ENCODE measurements at regions not wholly inside any gene's neighbourhood (a gene's known extent, or its start where the extent isn't known, plus 50 kb on each side); places are given as distances from the start of the nearest gene placed in this dataset.

- Histone ChIP-seq H3K27ac (ENCODE audit: low read depth, low read length) (no peak overlapping the region), H3K4me3 (ENCODE audit: low read depth, low read length) (no peak overlapping the region), H3K27me3 (ENCODE audit: control insufficient read depth, insufficient read depth, low read length) (peaks cover 10% of the 10 kb centered on the region), H3K9me3 (ENCODE audit: control insufficient read depth, insufficient read depth, low read length) (no peaks in the 10 kb centered on the region)
- POLR2A ChIA-PET = no interaction called here
- CTCF ChIA-PET = interaction anchor here (1.1 kb wide), 1 partner anchor 465 kb away, joined by 3 read pairs; no protein-coding TSS in a partner anchor
- DNase-seq (ENCODE audit: low read depth, low spot score) = no peak
- TF ChIP-seq, protein P1, sequence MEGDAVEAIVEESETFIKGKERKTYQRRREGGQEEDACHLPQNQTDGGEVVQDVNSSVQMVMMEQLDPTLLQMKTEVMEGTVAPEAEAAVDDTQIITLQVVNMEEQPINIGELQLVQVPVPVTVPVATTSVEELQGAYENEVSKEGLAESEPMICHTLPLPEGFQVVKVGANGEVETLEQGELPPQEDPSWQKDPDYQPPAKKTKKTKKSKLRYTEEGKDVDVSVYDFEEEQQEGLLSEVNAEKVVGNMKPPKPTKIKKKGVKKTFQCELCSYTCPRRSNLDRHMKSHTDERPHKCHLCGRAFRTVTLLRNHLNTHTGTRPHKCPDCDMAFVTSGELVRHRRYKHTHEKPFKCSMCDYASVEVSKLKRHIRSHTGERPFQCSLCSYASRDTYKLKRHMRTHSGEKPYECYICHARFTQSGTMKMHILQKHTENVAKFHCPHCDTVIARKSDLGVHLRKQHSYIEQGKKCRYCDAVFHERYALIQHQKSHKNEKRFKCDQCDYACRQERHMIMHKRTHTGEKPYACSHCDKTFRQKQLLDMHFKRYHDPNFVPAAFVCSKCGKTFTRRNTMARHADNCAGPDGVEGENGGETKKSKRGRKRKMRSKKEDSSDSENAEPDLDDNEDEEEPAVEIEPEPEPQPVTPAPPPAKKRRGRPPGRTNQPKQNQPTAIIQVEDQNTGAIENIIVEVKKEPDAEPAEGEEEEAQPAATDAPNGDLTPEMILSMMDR (IDR thresholded peaks at IDR 0.05; ENCODE audit: low read depth, low read length) = no peak
These were observed 136.7 kb upstream of the RPL34 start for GRCh38 chr4:108483650-108484049.

DNA sequence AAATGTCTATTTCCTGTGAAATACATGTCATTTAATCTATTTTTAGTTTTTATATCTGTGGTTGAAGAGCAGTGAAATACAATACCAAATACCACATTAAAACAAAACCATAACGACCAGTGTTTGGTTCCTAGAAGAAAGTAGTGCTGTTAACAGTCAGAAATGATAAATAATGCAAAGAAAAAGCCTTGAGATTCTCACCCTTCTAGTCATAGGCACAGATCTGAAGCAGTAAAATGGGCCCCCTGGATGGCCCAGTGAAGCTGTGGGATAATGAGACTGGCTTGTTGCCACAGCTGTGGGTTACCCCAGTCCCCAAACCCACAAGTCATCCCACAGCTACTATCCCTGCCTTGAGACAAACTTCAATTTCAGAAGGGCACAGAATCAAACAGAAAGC is 137.3 kb upstream of the RPL34 start:
- TF ChIP-seq, protein P1 (IDR thresholded peaks at IDR 0.05; ENCODE audit: low read depth, low read length) = no peak
- ChIA-PET CTCF (no interaction called here), POLR2A (no interaction called here)
- H3K27me3 ChIP-seq (ENCODE audit: control insufficient read depth, insufficient read depth, low read length) = peaks cover 10% of the 10 kb centered on the region
- H3K27ac ChIP-seq (ENCODE audit: low read depth, low read length) = no peak overlapping the region
- DNase-seq (ENCODE audit: low read depth, low spot score) = no peak
- no peak overlapping the region for H3K4me3 ChIP-seq (ENCODE audit: low read depth, low read length)
- H3K9me3 ChIP-seq (ENCODE audit: control insufficient read depth, insufficient read depth, low read length) = no peaks in the 10 kb centered on the region

GRCh38 chr4:108480881-108481280 is 139.5 kb upstream of the RPL34 start:
- ChIA-PET POLR2A (no interaction called here), CTCF (no interaction called here)
- no peak overlapping the region for H3K27ac ChIP-seq (ENCODE audit: low read depth, low read length)
- H3K27me3 ChIP-seq (ENCODE audit: control insufficient read depth, insufficient read depth, low read length) = peaks cover 10% of the 10 kb centered on the region
- H3K9me3 ChIP-seq (ENCODE audit: control insufficient read depth, insufficient read depth, low read length) = no peaks in the 10 kb centered on the region
- TF ChIP-seq, protein P1 (IDR thresholded peaks at IDR 0.05; ENCODE audit: low read depth, low read length) = no peak
- no peak for DNase-seq (ENCODE audit: low read depth, low spot score)
- no peak overlapping the region for H3K4me3 ChIP-seq (ENCODE audit: low read depth, low read length)

GRCh38 chr4:108477527-108478108 is 142.8 kb upstream of the RPL34 start:
- ChIA-PET POLR2A (no interaction called here), CTCF (interaction anchor here (0.9 kb wide), 1 partner anchor 9 kb away, joined by 3 read pairs; no protein-coding TSS in a partner anchor)
- H3K4me3 ChIP-seq (ENCODE audit: low read depth, low read length) = no peak overlapping the region
- TF ChIP-seq, protein P1 (IDR thresholded peaks at IDR 0.05; ENCODE audit: low read depth, low read length) = no peak
- no peak overlapping the region for H3K27ac ChIP-seq (ENCODE audit: low read depth, low read length)
- H3K9me3 ChIP-seq (ENCODE audit: control insufficient read depth, insufficient read depth, low read length) = no peaks in the 10 kb centered on the region
- DNase-seq (ENCODE audit: low read depth, low spot score) = no peak
- peaks cover 7% of the 10 kb centered on the region for H3K27me3 ChIP-seq (ENCODE audit: control insufficient read depth, insufficient read depth, low read length)

GRCh38 chr4:108473163-108473720 is 147.1 kb upstream of the RPL34 start:
- TF ChIP-seq, protein P1 (IDR thresholded peaks at IDR 0.05; ENCODE audit: low read depth, low read length) = no peak; the same call in 1 of the 2 replicates

More at GRCh38 chr4:108473163-108473720, 147.1 kb upstream of the RPL34 start:
- no peaks in the 10 kb centered on the region for H3K9me3 ChIP-seq (ENCODE audit: control insufficient read depth, insufficient read depth, low read length)
- H3K27ac ChIP-seq (ENCODE audit: low read depth, low read length) = no peak overlapping the region
- no peaks in the 10 kb centered on the region for H3K27me3 ChIP-seq (ENCODE audit: control insufficient read depth, insufficient read depth, low read length)
- CTCF ChIA-PET = no interaction called here
- POLR2A ChIA-PET = no interaction called here
- DNase-seq (ENCODE audit: low read depth, low spot score) = no peak
- no peak overlapping the region for H3K4me3 ChIP-seq (ENCODE audit: low read depth, low read length)
